ENCODE measurements at regions not wholly inside any gene's neighbourhood (a gene's known extent, or its start where the extent isn't known, plus 50 kb on each side); places are given as distances from the start of the nearest gene placed in this dataset.

DNA sequence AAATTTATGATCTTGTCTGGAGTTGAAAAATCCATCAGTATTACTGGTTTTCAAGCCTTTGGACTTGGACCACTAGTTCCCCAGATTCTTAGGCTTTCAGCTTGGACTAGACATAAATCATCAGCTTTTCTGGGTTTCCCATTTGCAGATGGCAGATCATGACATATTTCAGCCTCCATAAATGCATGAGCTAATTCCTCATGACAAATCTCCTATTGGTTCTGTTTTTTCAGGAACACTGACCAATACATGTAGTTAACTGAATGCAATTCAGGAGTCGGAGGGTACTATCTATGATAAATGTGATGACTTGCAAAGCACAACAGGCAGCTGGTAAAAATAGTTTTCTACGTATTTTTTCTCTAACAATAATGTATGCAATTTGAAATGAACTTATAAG lies 635.6 kb downstream of the TRAM1L1 start:
- TF ChIP-seq POLR2A (IDR thresholded peaks at IDR 0.05): no peak
- TF ChIP-seq, protein P1, sequence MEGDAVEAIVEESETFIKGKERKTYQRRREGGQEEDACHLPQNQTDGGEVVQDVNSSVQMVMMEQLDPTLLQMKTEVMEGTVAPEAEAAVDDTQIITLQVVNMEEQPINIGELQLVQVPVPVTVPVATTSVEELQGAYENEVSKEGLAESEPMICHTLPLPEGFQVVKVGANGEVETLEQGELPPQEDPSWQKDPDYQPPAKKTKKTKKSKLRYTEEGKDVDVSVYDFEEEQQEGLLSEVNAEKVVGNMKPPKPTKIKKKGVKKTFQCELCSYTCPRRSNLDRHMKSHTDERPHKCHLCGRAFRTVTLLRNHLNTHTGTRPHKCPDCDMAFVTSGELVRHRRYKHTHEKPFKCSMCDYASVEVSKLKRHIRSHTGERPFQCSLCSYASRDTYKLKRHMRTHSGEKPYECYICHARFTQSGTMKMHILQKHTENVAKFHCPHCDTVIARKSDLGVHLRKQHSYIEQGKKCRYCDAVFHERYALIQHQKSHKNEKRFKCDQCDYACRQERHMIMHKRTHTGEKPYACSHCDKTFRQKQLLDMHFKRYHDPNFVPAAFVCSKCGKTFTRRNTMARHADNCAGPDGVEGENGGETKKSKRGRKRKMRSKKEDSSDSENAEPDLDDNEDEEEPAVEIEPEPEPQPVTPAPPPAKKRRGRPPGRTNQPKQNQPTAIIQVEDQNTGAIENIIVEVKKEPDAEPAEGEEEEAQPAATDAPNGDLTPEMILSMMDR (IDR thresholded peaks at IDR 0.05): no peak
